ENCODE measurements at regions not wholly inside any gene's neighbourhood (a gene's known extent, or its start where the extent isn't known, plus 50 kb on each side); places are given as distances from the start of the nearest gene placed in this dataset.

GRCh38 chr10:88088441-88089340 lies 225.3 kb downstream of the PTEN start:
- Histone ChIP-seq H3K27me3 (ENCODE audit: insufficient read depth, low read depth) (no peaks in the 10 kb centered on the region), H3K4me2 (no peak overlapping the region; the same call in 1 of the 2 replicates), H3K4me1 (ENCODE audit: low read depth, poor library complexity, severe bottlenecking) (peaks cover 79% of the 10 kb centered on the region), H3K4me3 (IDR thresholded peaks at IDR 0.05; ENCODE audit: insufficient read depth, low read depth, low read length) (no peak overlapping the region), H3K9ac (no peak overlapping the region), H3K27ac (no peak overlapping the region), H3K36me3 (ENCODE audit: insufficient read depth) (no peaks in the 10 kb centered on the region), H3K79me2 (ENCODE audit: insufficient read depth, low read depth) (no peaks in the 10 kb centered on the region; the same call in 1 of the 2 replicates), H4K20me1 (ENCODE audit: insufficient read depth) (no peaks in the 10 kb centered on the region), H2AFZ (ENCODE audit: low read depth) (no peak overlapping the region)
- no peak for TF ChIP-seq CTCF (conservative IDR thresholded peaks at IDR 0.05; ENCODE audit: low read depth, low read length)

GRCh38 chr10:88089498-88089897 lies 226.1 kb downstream of the PTEN start:
- H3K79me2 ChIP-seq (ENCODE audit: insufficient read depth, low read depth), result no peaks in the 10 kb centered on the region; the same call in 1 of the 2 replicates
- TF ChIP-seq CTCF (conservative IDR thresholded peaks at IDR 0.05; ENCODE audit: low read depth, low read length), result no peak
- peak overlapping the region; percentile 75; the same call in 1 of the 2 replicates for H3K4me2 ChIP-seq
- H3K4me1 ChIP-seq (ENCODE audit: low read depth, poor library complexity, severe bottlenecking), result peaks cover 79% of the 10 kb centered on the region
- H3K27me3 ChIP-seq (ENCODE audit: insufficient read depth, low read depth), result no peaks in the 10 kb centered on the region
- no peaks in the 10 kb centered on the region for H4K20me1 ChIP-seq (ENCODE audit: insufficient read depth)
- H3K36me3 ChIP-seq (ENCODE audit: insufficient read depth), result no peaks in the 10 kb centered on the region
- no peak overlapping the region for H3K27ac ChIP-seq
- no peak overlapping the region for H2AFZ ChIP-seq (ENCODE audit: low read depth)
- no peak overlapping the region for H3K9ac ChIP-seq
- H3K4me3 ChIP-seq (IDR thresholded peaks at IDR 0.05; ENCODE audit: insufficient read depth, low read depth, low read length), result no peak overlapping the region

- H4K20me1 ChIP-seq (ENCODE audit: insufficient read depth), result no peaks in the 10 kb centered on the region
- peak overlapping the region; percentile 65 for H3K27ac ChIP-seq
- no peaks in the 10 kb centered on the region for H3K79me2 ChIP-seq (ENCODE audit: insufficient read depth, low read depth)
- no peak for TF ChIP-seq CTCF (conservative IDR thresholded peaks at IDR 0.05; ENCODE audit: low read depth, low read length)
- H3K9ac ChIP-seq, result no peak overlapping the region
- no peak overlapping the region for H2AFZ ChIP-seq (ENCODE audit: low read depth)
- no peaks in the 10 kb centered on the region for H3K36me3 ChIP-seq (ENCODE audit: insufficient read depth)
- H3K4me2 ChIP-seq, result peak overlapping the region; percentile 75
- H3K4me3 ChIP-seq (IDR thresholded peaks at IDR 0.05; ENCODE audit: insufficient read depth, low read depth, low read length), result no peak overlapping the region
- no peaks in the 10 kb centered on the region for H3K27me3 ChIP-seq (ENCODE audit: insufficient read depth, low read depth)
- peaks cover 71% of the 10 kb centered on the region for H3K4me1 ChIP-seq (ENCODE audit: low read depth, poor library complexity, severe bottlenecking)
Measured at GRCh38 chr10:88090568-88091214, 227.3 kb downstream of the PTEN start.

- Histone ChIP-seq H4K20me1 (ENCODE audit: insufficient read depth) (no peaks in the 10 kb centered on the region), H3K27me3 (ENCODE audit: insufficient read depth, low read depth) (no peaks in the 10 kb centered on the region), H3K36me3 (ENCODE audit: insufficient read depth) (no peaks in the 10 kb centered on the region), H3K79me2 (ENCODE audit: insufficient read depth, low read depth) (no peaks in the 10 kb centered on the region), H3K9ac (peak overlapping the region; percentile 4; the same call in 1 of the 2 replicates), H3K4me3 (IDR thresholded peaks at IDR 0.05; ENCODE audit: insufficient read depth, low read depth, low read length) (no peak overlapping the region), H2AFZ (ENCODE audit: low read depth) (no peak overlapping the region), H3K4me2 (peak overlapping the region; percentile 75), H3K4me1 (ENCODE audit: low read depth, poor library complexity, severe bottlenecking) (peaks cover 71% of the 10 kb centered on the region), H3K27ac (peak overlapping the region; percentile 65)
- no peak for TF ChIP-seq CTCF (conservative IDR thresholded peaks at IDR 0.05; ENCODE audit: low read depth, low read length)
Measured at GRCh38 chr10:88091490-88092061, 228.2 kb downstream of the PTEN start.
